EH (cell line): ENCODE measurements at regions not wholly inside any gene's neighbourhood (a gene's known extent, or its start where the extent isn't known, plus 50 kb on each side); places are given as distances from the start of the nearest gene placed in this dataset.
A peak's percentile ranks its signal among the peaks of the same experiment; 100 is the strongest.
"Not testable (repeated sequence)": the region's sequence is repeated elsewhere in the genome, so short reads cannot be mapped to it uniquely, and the experiment has no call there.

Source experiments
- DNase-seq: peaks from one replicate; pipeline ENCODE4 v3.0.0-alpha.2; 2015; ENCODE audit warnings: low read depth

- peak; percentile 33 for DNase-seq
Measured at GRCh38 chr3:21894459-21895340, 143.7 kb upstream of the ZNF385D start.

GRCh38 chr3:21898316-21898715 lies 147.3 kb upstream of the ZNF385D start:
- DNase-seq, result no peak

GRCh38 chr3:21901484-21901883 lies 150.5 kb upstream of the ZNF385D start:
- peak; percentile 27 for DNase-seq

GRCh38 chr3:21902956-21903355 lies 151.9 kb upstream of the ZNF385D start:
- no peak for DNase-seq

- no peak for DNase-seq
Measured at GRCh38 chr3:21909096-21909495, 158.1 kb upstream of the ZNF385D start.

- DNase-seq, result peak; percentile 55
Measured at GRCh38 chr3:21912711-21913110, 161.7 kb upstream of the ZNF385D start.

- DNase-seq, result peak; percentile 94
Measured at GRCh38 chr3:21913791-21914190, 162.8 kb upstream of the ZNF385D start.

- peak; percentile 44 for DNase-seq
Measured at GRCh38 chr3:21914451-21914850, 163.4 kb upstream of the ZNF385D start.

- DNase-seq, result peak; percentile 44
Measured at GRCh38 chr3:21919383-21919782, 168.4 kb upstream of the ZNF385D start.

GRCh38 chr3:21920421-21920861 lies 169.4 kb upstream of the ZNF385D start:
- peak; percentile 93 for DNase-seq

- DNase-seq, result peak; percentile 56
Measured at GRCh38 chr3:21923156-21923555, 172.1 kb upstream of the ZNF385D start.

- DNase-seq, result no peak
Measured at GRCh38 chr3:21927261-21927660, 176.3 kb upstream of the ZNF385D start.

- DNase-seq, result no peak
Measured at GRCh38 chr3:21934591-21934990, 183.6 kb upstream of the ZNF385D start.

- DNase-seq, result no peak
Measured at GRCh38 chr3:21936207-21936606, 185.2 kb upstream of the ZNF385D start.

GRCh38 chr3:21938267-21938681 lies 187.3 kb upstream of the ZNF385D start:
- no peak for DNase-seq

- peak; percentile 95 for DNase-seq
Measured at GRCh38 chr3:21942328-21942727, 191.3 kb upstream of the ZNF385D start.

- DNase-seq, result no peak
Measured at GRCh38 chr3:21944251-21944650, 193.2 kb upstream of the ZNF385D start.

- no peak for DNase-seq
Measured at GRCh38 chr3:21952856-21953255, 201.8 kb upstream of the ZNF385D start.

- peak; percentile 83 for DNase-seq
Measured at GRCh38 chr3:21954709-21955108, 203.7 kb upstream of the ZNF385D start.

- no peak for DNase-seq
Measured at GRCh38 chr3:21955406-21955805, 204.4 kb upstream of the ZNF385D start.

- DNase-seq, result no peak
Measured at GRCh38 chr3:21960033-21960432, 209.0 kb upstream of the ZNF385D start.

- DNase-seq, result peak; percentile 27
Measured at GRCh38 chr3:21962456-21962855, 211.4 kb upstream of the ZNF385D start.

- DNase-seq, result not testable (repeated sequence)
Measured at GRCh38 chr3:21966457-21966856, 215.4 kb upstream of the ZNF385D start.

- DNase-seq, result peak; percentile 70
Measured at GRCh38 chr3:21979706-21980105, 228.7 kb upstream of the ZNF385D start.
